Liver (tissue), 3 donors: ENCODE measurements at regions not wholly inside any gene's neighbourhood (a gene's known extent, or its start where the extent isn't known, plus 50 kb on each side); places are given as distances from the start of the nearest gene placed in this dataset.

Source experiments
- CTCF ChIP-seq: fragments of 150-350 bp; IDR thresholded peaks from 2 replicates; pipeline ENCODE4 v1.5.1; 2017; ENCODE audit warnings: improper control_type of control experiment, low read depth, low read length; ENCODE audit not compliant: missing input control
- EGR1 ChIP-seq, 2 donors: IDR thresholded peaks; 2 replicates each; pipeline ENCODE4 v1.6.1; 2016 to 2018; ENCODE audit warnings: antibody characterized with exemption in 2 of 2, low read depth in 2 of 2
- MAX ChIP-seq: IDR thresholded peaks from 2 replicates; pipeline ENCODE4 v1.6.1; 2016; ENCODE audit warnings: antibody characterized with exemption
- YY1 ChIP-seq: IDR thresholded peaks from 2 replicates; pipeline ENCODE4 v1.6.1; 2016; ENCODE audit warnings: antibody characterized with exemption, mild to moderate bottlenecking
- donor health status: healthy.
- donor health status: healthy.

GRCh38 chr4:1479454-1479853, 73.2 kb upstream of the NKX1-1 start:
- TF ChIP-seq CTCF = no peak
- no peak for TF ChIP-seq MAX
- no peak for TF ChIP-seq YY1
- TF ChIP-seq EGR1 (IDR thresholded peaks at IDR 0.05; ENCODE audit: low read depth in 2 of 2) = no peak
